Endothelial cell of umbilical vein (primary cell): ENCODE measurements at regions not wholly inside any gene's neighbourhood (a gene's known extent, or its start where the extent isn't known, plus 50 kb on each side); places are given as distances from the start of the nearest gene placed in this dataset.

Experiments used
- BruUV-seq: library from RNA; stranded (reverse); fragments of 400-500 nt; replicated peaks from 2 replicates; lab custom pipeline; 2021; lab: Mats Ljungman, UMichigan
- CTCF ChIA-PET: fragments of 300-600, 350-600 bp; sonication (Branson Sonifier 250); formaldehyde crosslinking; loops from one replicate; lab custom pipeline; 2021; ENCODE audit warnings: antibody characterized with exemption, inconsistent platforms; lab: Charles Lee
- POLR2A ChIA-PET: fragments of 300-600, 350-600 bp; sonication (Branson Sonifier 250); formaldehyde crosslinking; loops from one replicate; lab custom pipeline; 2021; ENCODE audit warnings: antibody characterized with exemption, inconsistent platforms; lab: Charles Lee
- DNase-seq: peaks from one replicate; pipeline ENCODE4 v3.0.0-alpha.2; 2011; ENCODE audit warnings: low read depth, low spot score
- FAIRE-seq: peaks from 2 replicates; lab custom pipeline; 2011; peaks lifted over from hg19 to GRCh38; lab: Jason Lieb, UNC
- H2AFZ ChIP-seq: 2 replicates; pipeline ENCODE4 v1.6.0; 2012; ENCODE audit warnings: low read depth, low read length, control low read depth, inconsistent platforms
- H3K27ac ChIP-seq: 2 replicates; pipeline ENCODE4 v1.5.1; 2011; ENCODE audit warnings: low read depth, mild to moderate bottlenecking, control low read depth, low read length, moderate library complexity; ENCODE audit not compliant: insufficient read depth
- H3K27me3 ChIP-seq, 2 experiments: 2 replicates each; pipeline versions ENCODE4 v1.6.0 to v1.6.1; 2011; ENCODE audit warnings: low read length in 2 of 2, mixed read lengths in 1 of 2; ENCODE audit not compliant: control insufficient read depth in 2 of 2, insufficient read depth in 2 of 2
- H3K36me3 ChIP-seq, 2 experiments: 2 replicates in 1 of 2; 3 replicates in 1 of 2; pipeline ENCODE4 v1.5.1; 2011; ENCODE audit warnings: low read length in 2 of 2, mild to moderate bottlenecking in 1 of 2, moderate library complexity in 1 of 2; ENCODE audit not compliant: control insufficient read depth in 2 of 2, insufficient read depth in 2 of 2; ENCODE audit errors: extremely low read depth in 1 of 2
- H3K4me1 ChIP-seq: 3 replicates; pipeline ENCODE4 v1.5.1; 2011; ENCODE audit warnings: mild to moderate bottlenecking, low read length; ENCODE audit not compliant: control insufficient read depth, insufficient read depth; ENCODE audit errors: extremely low read depth
- H3K4me2 ChIP-seq: 2 replicates; pipeline ENCODE4 v1.6.1; 2011; ENCODE audit warnings: low read length, control low read depth, mixed read lengths; ENCODE audit not compliant: insufficient read depth
- H3K4me3 ChIP-seq, 3 experiments: fragments of 200-600 bp in 1 of 3; sonication (generic), shearing (Covaris generic) in 1 of 3; replicated peaks in 1 of 3; 2 replicates each; pipeline ENCODE4 v1.5.1; 2011 to 2016; ENCODE audit warnings: control low read depth in 3 of 3, low read length in 3 of 3, mild to moderate bottlenecking in 2 of 3, inconsistent platforms in 1 of 3, low read depth in 1 of 3, moderate library complexity in 1 of 3; ENCODE audit not compliant: insufficient read depth in 1 of 3
- H3K79me2 ChIP-seq: 2 replicates; pipeline ENCODE4 v1.6.0; 2012; ENCODE audit warnings: low read length, inconsistent platforms; ENCODE audit not compliant: control insufficient read depth, insufficient read depth
- H3K9ac ChIP-seq: replicated peaks from 2 replicates; pipeline ENCODE3; 2011; ENCODE audit warnings: low read length, control low read depth; ENCODE audit not compliant: insufficient read depth; ENCODE audit errors: extremely low read depth
- H3K9me1 ChIP-seq: replicated peaks from 3 replicates; pipeline ENCODE4 v1.6.0; 2011; ENCODE audit warnings: mild to moderate bottlenecking, low read length; ENCODE audit not compliant: control insufficient read depth, insufficient read depth; ENCODE audit errors: extremely low read depth
- H3K9me3 ChIP-seq: replicated peaks from 2 replicates; pipeline ENCODE4 v1.5.1; 2012; ENCODE audit warnings: low read length, inconsistent platforms; ENCODE audit not compliant: control insufficient read depth, insufficient read depth
- H4K20me1 ChIP-seq: replicated peaks from 2 replicates; pipeline ENCODE3; 2011; ENCODE audit warnings: mild to moderate bottlenecking, low read length; ENCODE audit not compliant: control insufficient read depth, insufficient read depth; ENCODE audit errors: extremely low read depth
- EZH2 ChIP-seq: IDR thresholded peaks from 2 replicates; pipeline ENCODE4 v1.6.1; 2012; ENCODE audit warnings: borderline replicate concordance, low read depth, mild to moderate bottlenecking, moderate library complexity, low read length, inconsistent platforms; ENCODE audit not compliant: severe bottlenecking
- FOS ChIP-seq: IDR thresholded peaks from 2 replicates; pipeline ENCODE4 v1.6.1; 2011; ENCODE audit warnings: mild to moderate bottlenecking, low read length, moderate library complexity, borderline replicate concordance; ENCODE audit not compliant: insufficient read depth
- GATA2 ChIP-seq: IDR thresholded peaks from 2 replicates; pipeline ENCODE4 v1.7.0; 2011; ENCODE audit warnings: low read depth, mild to moderate bottlenecking, moderate library complexity, mixed read lengths, low read length; ENCODE audit not compliant: insufficient read length, insufficient read depth
- JUN ChIP-seq: IDR thresholded peaks from 2 replicates; pipeline ENCODE4 v1.6.1; 2011; ENCODE audit warnings: borderline replicate concordance, low read depth; ENCODE audit not compliant: insufficient read length, insufficient read depth
- MYC ChIP-seq: IDR thresholded peaks from one replicate; pipeline ENCODE4 v1.6.1; 2011; ENCODE audit warnings: mild to moderate bottlenecking, low read depth, low read length
- POLR2A ChIP-seq: IDR thresholded peaks from 2 replicates; pipeline ENCODE4 v1.6.1; 2012; ENCODE audit warnings: low read depth, mild to moderate bottlenecking, control low read depth, low read length
- POLR2AphosphoS5 ChIP-seq: IDR thresholded peaks from 2 replicates; pipeline ENCODE4 v1.6.1; 2012; ENCODE audit warnings: low read depth, mild to moderate bottlenecking, control low read depth, low read length, moderate library complexity; ENCODE audit not compliant: insufficient read depth
- dilution Hi-C: fragments of 300-500 bp; cut with MboI; formaldehyde crosslinking; loops from one replicate; pipeline ENCODE4 v1.15.0; 2019; ENCODE audit warnings: low sequenced_read_pairs; ENCODE audit not compliant: extremely low pct_ligation_motif_present
- intact Hi-C: fragments of 100-400 bp; cut with micrococcal nuclease; formaldehyde crosslinking; loops from one replicate; pipeline ENCODE4 v1.10.0; 2022
- TF ChIP-seq, protein P1 (sequence below): IDR thresholded peaks from 2 replicates; pipeline ENCODE4 v1.6.1; 2011; ENCODE audit not compliant: insufficient read depth, insufficient read length
- TF ChIP-seq, protein P2 (sequence below), 2 donors: IDR thresholded peaks; 1 replicate in 1 of 2; 2 replicates in 1 of 2; pipeline ENCODE4 v1.5.1; 2011; ENCODE audit warnings: low read length in 2 of 2, mild to moderate bottlenecking in 2 of 2, moderate library complexity in 2 of 2, control low read depth in 1 of 2, inconsistent platforms in 1 of 2, low read depth in 1 of 2; ENCODE audit not compliant: insufficient read depth in 1 of 2; ENCODE audit errors: extremely low read depth in 1 of 2

DNA sequence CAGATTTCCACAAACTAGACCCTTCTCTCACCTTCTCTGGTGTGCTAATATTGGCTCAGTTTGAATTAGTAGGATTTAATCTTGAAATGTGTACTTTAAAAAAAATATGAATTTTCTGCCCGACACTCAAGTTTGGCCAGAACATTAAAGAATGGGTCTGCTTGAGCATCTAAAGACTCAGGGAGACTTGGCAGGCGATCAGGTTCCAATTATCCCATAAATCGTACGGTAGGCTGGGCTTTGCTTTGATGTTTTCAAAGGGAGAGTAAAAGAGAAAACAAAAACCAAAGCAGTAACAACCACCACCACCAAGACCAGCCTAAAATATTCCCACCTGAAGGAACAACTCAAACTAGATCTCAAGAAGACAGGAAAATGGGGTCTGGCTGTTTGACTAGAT lies 230.8 kb downstream of the EBLN2 start:
- TF ChIP-seq POLR2A, result no peak
- TF ChIP-seq, protein P1, sequence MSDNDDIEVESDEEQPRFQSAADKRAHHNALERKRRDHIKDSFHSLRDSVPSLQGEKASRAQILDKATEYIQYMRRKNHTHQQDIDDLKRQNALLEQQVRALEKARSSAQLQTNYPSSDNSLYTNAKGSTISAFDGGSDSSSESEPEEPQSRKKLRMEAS, result no peak
- TF ChIP-seq, protein P2, sequence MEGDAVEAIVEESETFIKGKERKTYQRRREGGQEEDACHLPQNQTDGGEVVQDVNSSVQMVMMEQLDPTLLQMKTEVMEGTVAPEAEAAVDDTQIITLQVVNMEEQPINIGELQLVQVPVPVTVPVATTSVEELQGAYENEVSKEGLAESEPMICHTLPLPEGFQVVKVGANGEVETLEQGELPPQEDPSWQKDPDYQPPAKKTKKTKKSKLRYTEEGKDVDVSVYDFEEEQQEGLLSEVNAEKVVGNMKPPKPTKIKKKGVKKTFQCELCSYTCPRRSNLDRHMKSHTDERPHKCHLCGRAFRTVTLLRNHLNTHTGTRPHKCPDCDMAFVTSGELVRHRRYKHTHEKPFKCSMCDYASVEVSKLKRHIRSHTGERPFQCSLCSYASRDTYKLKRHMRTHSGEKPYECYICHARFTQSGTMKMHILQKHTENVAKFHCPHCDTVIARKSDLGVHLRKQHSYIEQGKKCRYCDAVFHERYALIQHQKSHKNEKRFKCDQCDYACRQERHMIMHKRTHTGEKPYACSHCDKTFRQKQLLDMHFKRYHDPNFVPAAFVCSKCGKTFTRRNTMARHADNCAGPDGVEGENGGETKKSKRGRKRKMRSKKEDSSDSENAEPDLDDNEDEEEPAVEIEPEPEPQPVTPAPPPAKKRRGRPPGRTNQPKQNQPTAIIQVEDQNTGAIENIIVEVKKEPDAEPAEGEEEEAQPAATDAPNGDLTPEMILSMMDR (IDR thresholded peaks at IDR 0.05; ENCODE audit: extremely low read depth in 1 of 2, insufficient read depth in 1 of 2, low read depth in 1 of 2, low read length in 2 of 2), result no peak
- no peak for TF ChIP-seq POLR2AphosphoS5
- no peak for TF ChIP-seq MYC
- TF ChIP-seq EZH2, result no peak
- no peak for TF ChIP-seq GATA2
- TF ChIP-seq JUN, result no peak
- no peak for TF ChIP-seq FOS
- no peaks in the 10 kb centered on the region for H3K9me1 ChIP-seq
- no peak overlapping the region for H3K4me3 ChIP-seq
- H2AFZ ChIP-seq, result no peak overlapping the region
- dilution Hi-C loops (no loop called here), intact Hi-C loops (no loop called here)
- CTCF ChIA-PET, result no interaction called here
- no TSS peak for BruUV-seq
- H3K4me2 ChIP-seq, result no peak overlapping the region
- no peak overlapping the region for H3K9ac ChIP-seq
- H3K79me2 ChIP-seq, result no peaks in the 10 kb centered on the region
- no peaks in the 10 kb centered on the region for H4K20me1 ChIP-seq
- no peak overlapping the region for H3K27ac ChIP-seq
- no peaks in the 10 kb centered on the region for H3K9me3 ChIP-seq
- no peaks in the 10 kb centered on the region for H3K27me3 ChIP-seq
- no peak for FAIRE-seq
- POLR2A ChIA-PET, result no interaction called here
- no peak for DNase-seq
- no peaks in the 10 kb centered on the region for H3K4me1 ChIP-seq
- H3K36me3 ChIP-seq, result no peaks in the 10 kb centered on the region
